CD4-positive, alpha-beta memory T cell (primary cell): ENCODE measurements at regions not wholly inside any gene's neighbourhood (a gene's known extent, or its start where the extent isn't known, plus 50 kb on each side); places are given as distances from the start of the nearest gene placed in this dataset.

Experiments used
- CTCF ChIA-PET: fragments of 350-600 bp; sonication (Branson Sonifier 250); formaldehyde crosslinking; loops from one replicate; lab custom pipeline; 2021; ENCODE audit warnings: inconsistent platforms; ENCODE audit not compliant: partially characterized antibody; lab: Charles Lee
- POLR2A ChIA-PET: fragments of 350-600 bp; sonication (Branson Sonifier 250); formaldehyde crosslinking; loops from one replicate; lab custom pipeline; 2021; ENCODE audit not compliant: partially characterized antibody; lab: Charles Lee
- DNase-seq, 5 donors: peaks; one replicate each; pipeline versions ENCODE4 v3.0.0 to v3.0.0-alpha.2; 2020 to 2022; ENCODE audit warnings: mixed read lengths in 1 of 5
- H3K27ac ChIP-seq: one replicate; pipeline ENCODE4 v1.7.0; 2013; ENCODE audit warnings: low read depth, low read length
- H3K27me3 ChIP-seq: 2 replicates; pipeline ENCODE4 v1.7.0; 2013; ENCODE audit warnings: mild to moderate bottlenecking, low read length, moderate library complexity; ENCODE audit not compliant: insufficient read depth
- H3K36me3 ChIP-seq: 2 replicates; pipeline ENCODE4 v1.7.0; 2013; ENCODE audit warnings: mild to moderate bottlenecking, low read length, moderate library complexity; ENCODE audit not compliant: insufficient read depth
- H3K4me1 ChIP-seq: 2 replicates; pipeline ENCODE4 v1.7.0; 2013; ENCODE audit warnings: mild to moderate bottlenecking, low read length, moderate library complexity; ENCODE audit not compliant: insufficient read depth
- H3K4me3 ChIP-seq, 2 donors: one replicate each; pipeline ENCODE4 v1.7.0; 2013; ENCODE audit warnings: low read length in 2 of 2, mild to moderate bottlenecking in 1 of 2
- H3K9me3 ChIP-seq, 2 donors: one replicate each; pipeline ENCODE4 v1.7.0; 2013; ENCODE audit warnings: low read length in 2 of 2, control low read depth in 1 of 2; ENCODE audit not compliant: control insufficient read depth in 1 of 2
- H3K27ac Mint-ChIP-seq, 7 donors: one replicate each; pipeline ENCODE4 v1.8.0; 2020 to 2021; ENCODE audit warnings: mixed read lengths in 7 of 7, mild to moderate bottlenecking in 6 of 7, inconsistent platforms in 3 of 7, moderate library complexity in 3 of 7
- H3K27me3 Mint-ChIP-seq, 2 donors: one replicate each; pipeline ENCODE4 v1.8.0; 2020 to 2021; ENCODE audit warnings: mixed read lengths in 2 of 2
- H3K36me3 Mint-ChIP-seq, 2 donors: one replicate each; pipeline ENCODE4 v1.8.0; 2020 to 2021; ENCODE audit warnings: mixed read lengths in 2 of 2, inconsistent platforms in 1 of 2, mild to moderate bottlenecking in 1 of 2
- H3K4me1 Mint-ChIP-seq, 4 donors: one replicate each; pipeline ENCODE4 v1.8.0; 2020 to 2021; ENCODE audit warnings: mixed read lengths in 4 of 4, mild to moderate bottlenecking in 1 of 4
- H3K4me3 Mint-ChIP-seq, 8 donors: one replicate each; pipeline ENCODE4 v1.8.0; 2020 to 2021; ENCODE audit warnings: mixed read lengths in 8 of 8, mild to moderate bottlenecking in 7 of 8, moderate library complexity in 6 of 8, inconsistent platforms in 3 of 8
- H3K9me3 Mint-ChIP-seq, 8 donors: one replicate each; pipeline ENCODE4 v1.8.0; 2020 to 2021; ENCODE audit warnings: mixed read lengths in 8 of 8, mild to moderate bottlenecking in 5 of 8, inconsistent platforms in 3 of 8, moderate library complexity in 1 of 8
- intact Hi-C: fragments of 100-400 bp; cut with micrococcal nuclease; formaldehyde crosslinking; loops from one replicate; pipeline ENCODE4 v1.15.1; 2023

GRCh38 chr3:70517124-70517890 is 204.9 kb upstream of the MDFIC2 start:
- Mint-ChIP-seq H3K4me1 (no peaks in the 10 kb centered on the region), H3K27me3 (peaks cover 12 to 30% of the 10 kb centered on the region in 2 donors), H3K27ac (no peak overlapping the region), H3K4me3 (no peak overlapping the region), H3K9me3 (no peaks in the 10 kb centered on the region), H3K36me3 (no peaks in the 10 kb centered on the region)
- H3K9me3 ChIP-seq, result no peaks in the 10 kb centered on the region
- no peaks in the 10 kb centered on the region for H3K4me1 ChIP-seq
- no peak overlapping the region for H3K27ac ChIP-seq
- intact Hi-C loops, result no loop called here
- DNase-seq, result no peak
- CTCF ChIA-PET, result no interaction called here
- H3K36me3 ChIP-seq, result no peaks in the 10 kb centered on the region
- H3K4me3 ChIP-seq, result no peak overlapping the region
- peaks cover 5% of the 10 kb centered on the region for H3K27me3 ChIP-seq
- POLR2A ChIA-PET, result no interaction called here

GRCh38 chr3:70516076-70516475 is 203.6 kb upstream of the MDFIC2 start:
- H3K4me1 ChIP-seq, result no peaks in the 10 kb centered on the region
- intact Hi-C loops, result no loop called here
- CTCF ChIA-PET, result no interaction called here

GRCh38 chr3:70507486-70507885 is 195.0 kb upstream of the MDFIC2 start:
- H3K27me3 Mint-ChIP-seq, result peaks cover 8 to 12% of the 10 kb centered on the region in 2 donors
- intact Hi-C loops, result no loop called here
- no peaks in the 10 kb centered on the region for H3K4me1 Mint-ChIP-seq

More at GRCh38 chr3:70516076-70516475, 203.6 kb upstream of the MDFIC2 start:
- Histone ChIP-seq H3K9me3 (no peaks in the 10 kb centered on the region), H3K36me3 (no peaks in the 10 kb centered on the region), H3K27ac (no peak overlapping the region), H3K27me3 (peaks cover 5% of the 10 kb centered on the region), H3K4me3 (no peak overlapping the region)
- POLR2A ChIA-PET, result no interaction called here
- no peak overlapping the region for H3K27ac Mint-ChIP-seq
- no peaks in the 10 kb centered on the region for H3K4me1 Mint-ChIP-seq
- no peak for DNase-seq
- no peak overlapping the region for H3K4me3 Mint-ChIP-seq
- no peaks in the 10 kb centered on the region for H3K36me3 Mint-ChIP-seq
- no peaks in the 10 kb centered on the region for H3K9me3 Mint-ChIP-seq
- H3K27me3 Mint-ChIP-seq, result peaks cover 12 to 31% of the 10 kb centered on the region in 2 donors

GRCh38 chr3:70506775-70507174 is 194.3 kb upstream of the MDFIC2 start:
- H3K36me3 Mint-ChIP-seq, result no peaks in the 10 kb centered on the region
- no peak overlapping the region for H3K27ac Mint-ChIP-seq
- no peak for DNase-seq
- Histone ChIP-seq H3K27ac (no peak overlapping the region), H3K4me3 (no peak overlapping the region), H3K9me3 (no peaks in the 10 kb centered on the region), H3K36me3 (no peaks in the 10 kb centered on the region), H3K27me3 (no peaks in the 10 kb centered on the region), H3K4me1 (no peaks in the 10 kb centered on the region)
- intact Hi-C loops, result no loop called here
- H3K4me3 Mint-ChIP-seq, result no peak overlapping the region
- ChIA-PET POLR2A (no interaction called here), CTCF (no interaction called here)
- peaks cover 0 to 2% (median 0%) of the 10 kb centered on the region in 8 donors for H3K9me3 Mint-ChIP-seq
- H3K27me3 Mint-ChIP-seq, result peaks cover 8 to 10% of the 10 kb centered on the region in 2 donors
- no peaks in the 10 kb centered on the region for H3K4me1 Mint-ChIP-seq

More at GRCh38 chr3:70507486-70507885, 195.0 kb upstream of the MDFIC2 start:
- Histone ChIP-seq H3K27me3 (no peaks in the 10 kb centered on the region), H3K4me1 (no peaks in the 10 kb centered on the region), H3K4me3 (no peak overlapping the region), H3K9me3 (no peaks in the 10 kb centered on the region), H3K36me3 (no peaks in the 10 kb centered on the region), H3K27ac (no peak overlapping the region)
- DNase-seq, result no peak
- peaks cover 0 to 2% (median 0%) of the 10 kb centered on the region in 8 donors for H3K9me3 Mint-ChIP-seq
- H3K4me3 Mint-ChIP-seq, result no peak overlapping the region
- ChIA-PET POLR2A (no interaction called here), CTCF (no interaction called here)
- H3K27ac Mint-ChIP-seq, result no peak overlapping the region
- H3K36me3 Mint-ChIP-seq, result no peaks in the 10 kb centered on the region

- Mint-ChIP-seq H3K27me3 (peaks cover 6 to 8% of the 10 kb centered on the region in 2 donors), H3K9me3 (peaks cover 0 to 2% (median 0%) of the 10 kb centered on the region in 8 donors), H3K36me3 (no peaks in the 10 kb centered on the region), H3K27ac (no peak overlapping the region), H3K4me1 (no peaks in the 10 kb centered on the region), H3K4me3 (no peak overlapping the region)
- Histone ChIP-seq H3K4me3 (no peak overlapping the region), H3K36me3 (no peaks in the 10 kb centered on the region), H3K27me3 (no peaks in the 10 kb centered on the region), H3K27ac (no peak overlapping the region), H3K9me3 (no peaks in the 10 kb centered on the region), H3K4me1 (no peaks in the 10 kb centered on the region)
- CTCF ChIA-PET, result no interaction called here
- intact Hi-C loops, result no loop called here
- POLR2A ChIA-PET, result no interaction called here
- no peak for DNase-seq
Measured at GRCh38 chr3:70501561-70501960, 189.1 kb upstream of the MDFIC2 start.

- Mint-ChIP-seq H3K27me3 (peaks cover 3 to 7% of the 10 kb centered on the region in 2 donors), H3K9me3 (no peaks in the 10 kb centered on the region), H3K36me3 (no peaks in the 10 kb centered on the region), H3K4me3 (no peak overlapping the region), H3K27ac (no peak overlapping the region), H3K4me1 (no peaks in the 10 kb centered on the region)
- ChIA-PET POLR2A (no interaction called here), CTCF (no interaction called here)
- Histone ChIP-seq H3K27me3 (no peaks in the 10 kb centered on the region), H3K9me3 (no peaks in the 10 kb centered on the region), H3K4me1 (no peaks in the 10 kb centered on the region), H3K27ac (no peak overlapping the region), H3K36me3 (no peaks in the 10 kb centered on the region), H3K4me3 (no peak overlapping the region)
- intact Hi-C loops, result no loop called here
- no peak for DNase-seq
Measured at GRCh38 chr3:70488816-70489215, 176.4 kb upstream of the MDFIC2 start.

GRCh38 chr3:70488131-70488530 is 175.7 kb upstream of the MDFIC2 start:
- no peaks in the 10 kb centered on the region for H3K36me3 Mint-ChIP-seq

More at GRCh38 chr3:70488131-70488530, 175.7 kb upstream of the MDFIC2 start:
- no peak for DNase-seq
- Mint-ChIP-seq H3K27ac (no peak overlapping the region), H3K4me3 (no peak overlapping the region), H3K27me3 (peaks cover 2 to 7% of the 10 kb centered on the region in 2 donors), H3K4me1 (no peaks in the 10 kb centered on the region), H3K9me3 (no peaks in the 10 kb centered on the region)
- ChIA-PET CTCF (no interaction called here), POLR2A (no interaction called here)
- no peak overlapping the region for H3K4me3 ChIP-seq
- no peaks in the 10 kb centered on the region for H3K9me3 ChIP-seq
- intact Hi-C loops, result no loop called here
- H3K36me3 ChIP-seq, result no peaks in the 10 kb centered on the region
- no peak overlapping the region for H3K27ac ChIP-seq
- H3K4me1 ChIP-seq, result no peaks in the 10 kb centered on the region
- no peaks in the 10 kb centered on the region for H3K27me3 ChIP-seq
